ENCODE measurements at regions not wholly inside any gene's neighbourhood (a gene's known extent, or its start where the extent isn't known, plus 50 kb on each side); places are given as distances from the start of the nearest gene placed in this dataset.

- Histone ChIP-seq H3K36me3 (ENCODE audit: insufficient read depth, low read length) (no peaks in the 10 kb centered on the region), H3F3A (ENCODE audit: insufficient read depth, low read length, poor library complexity, severe bottlenecking) (no peaks in the 10 kb centered on the region), H3K79me2 (replicated peaks; ENCODE audit: insufficient read depth, low read length) (no peaks in the 10 kb centered on the region), H4K20me1 (ENCODE audit: insufficient read depth) (no peaks in the 10 kb centered on the region), H3K4me3 (ENCODE audit: low read length) (no peak overlapping the region), H3K27me3 (ENCODE audit: insufficient read depth, low read depth, low read length) (no peaks in the 10 kb centered on the region), H2AFZ (ENCODE audit: low read depth, low read length) (no peak overlapping the region), H3K27ac (ENCODE audit: low read length) (no peak overlapping the region), H3K9ac (ENCODE audit: low read length) (no peak overlapping the region), H3K4me2 (ENCODE audit: low read length) (no peak overlapping the region), H3K9me3 (ENCODE audit: low read length) (no peaks in the 10 kb centered on the region), H3K9me2 (ENCODE audit: insufficient read depth, low read length) (no peaks in the 10 kb centered on the region)
- no peak for TF ChIP-seq MXI1 (conservative IDR thresholded peaks at IDR 0.05; ENCODE audit: poor library complexity, severe bottlenecking)
- no peak for TF ChIP-seq EZH2 (IDR thresholded peaks at IDR 0.05; ENCODE audit: borderline replicate concordance, insufficient read depth, low read length, poor library complexity, severe bottlenecking)
- TF ChIP-seq REST (IDR thresholded peaks at IDR 0.05; ENCODE audit: borderline replicate concordance), result no peak
- TF ChIP-seq SMC3 (conservative IDR thresholded peaks at IDR 0.05; ENCODE audit: poor library complexity), result no peak
These were observed 1098.7 kb upstream of the FANCL start for GRCh38 chr2:59339837-59340207.

- Histone ChIP-seq H3K4me2 (ENCODE audit: low read length) (no peak overlapping the region), H3K36me3 (ENCODE audit: insufficient read depth, low read length) (no peaks in the 10 kb centered on the region)
These were observed 1098.2 kb upstream of the FANCL start for GRCh38 chr2:59339121-59339836.

More at GRCh38 chr2:59339121-59339836, 1098.2 kb upstream of the FANCL start:
- H3K27ac ChIP-seq (ENCODE audit: low read length), result no peak overlapping the region
- H3K9ac ChIP-seq (ENCODE audit: low read length), result no peak overlapping the region
- H3K79me2 ChIP-seq (replicated peaks; ENCODE audit: insufficient read depth, low read length), result no peaks in the 10 kb centered on the region
- no peaks in the 10 kb centered on the region for H3K9me2 ChIP-seq (ENCODE audit: insufficient read depth, low read length)
- no peak overlapping the region for H3K4me3 ChIP-seq (ENCODE audit: low read length)
- no peak overlapping the region for H2AFZ ChIP-seq (ENCODE audit: low read depth, low read length)
- no peaks in the 10 kb centered on the region for H3K27me3 ChIP-seq (ENCODE audit: insufficient read depth, low read depth, low read length)
- H4K20me1 ChIP-seq (ENCODE audit: insufficient read depth), result no peaks in the 10 kb centered on the region
- no peaks in the 10 kb centered on the region for H3K9me3 ChIP-seq (ENCODE audit: low read length)
- TF ChIP-seq CTCF (IDR thresholded peaks at IDR 0.05; ENCODE audit: poor library complexity, severe bottlenecking), result no peak
- TF ChIP-seq POLR2AphosphoS5 (IDR thresholded peaks at IDR 0.05), result no peak
- no peak for TF ChIP-seq RAD21 (conservative IDR thresholded peaks at IDR 0.05)
- no peak for TF ChIP-seq MXI1 (conservative IDR thresholded peaks at IDR 0.05; ENCODE audit: poor library complexity, severe bottlenecking)
- no peak for TF ChIP-seq SMC3 (conservative IDR thresholded peaks at IDR 0.05; ENCODE audit: poor library complexity)
- TF ChIP-seq TAF1 (IDR thresholded peaks at IDR 0.05; ENCODE audit: low read depth), result no peak
- TF ChIP-seq EP300 (conservative IDR thresholded peaks at IDR 0.05; ENCODE audit: poor library complexity, severe bottlenecking), result no peak
- no peak for TF ChIP-seq REST (IDR thresholded peaks at IDR 0.05; ENCODE audit: borderline replicate concordance)
- TF ChIP-seq EZH2 (IDR thresholded peaks at IDR 0.05; ENCODE audit: borderline replicate concordance, insufficient read depth, low read length, poor library complexity, severe bottlenecking), result no peak
- no peaks in the 10 kb centered on the region for H3F3A ChIP-seq (ENCODE audit: insufficient read depth, low read length, poor library complexity, severe bottlenecking)
